H1 (cell line): ENCODE measurements at regions not wholly inside any gene's neighbourhood (a gene's known extent, or its start where the extent isn't known, plus 50 kb on each side); places are given as distances from the start of the nearest gene placed in this dataset.

ENCODE experiments used
- CTCF ChIA-PET: fragments of 300-600 bp; sonication (Branson Sonifier 250); formaldehyde crosslinking; loops from one replicate; lab custom pipeline; 2021; ENCODE audit not compliant: partially characterized antibody; lab: Charles Lee
- POLR2A ChIA-PET: fragments of 300-600 bp; sonication (Branson Sonifier 250); formaldehyde crosslinking; loops from one replicate; lab custom pipeline; 2021; ENCODE audit warnings: inconsistent platforms; ENCODE audit not compliant: partially characterized antibody; lab: Charles Lee
- DNase-seq, 2 experiments: peaks; one replicate each; pipeline versions ENCODE4 v3.0.0 to v3.0.0-alpha.2; 2010 to 2022; ENCODE audit warnings: low spot score in 2 of 2, low read depth in 1 of 2, mixed read lengths in 1 of 2
- FAIRE-seq: peaks from 2 replicates; lab custom pipeline; 2011; peaks lifted over from hg19 to GRCh38; lab: Jason Lieb, UNC
- H2AFZ ChIP-seq: 2 replicates; pipeline ENCODE4 v1.8.1; 2012; ENCODE audit warnings: low read length, inconsistent platforms
- H2AK5ac ChIP-seq: 2 replicates; pipeline ENCODE4 v1.6.1; 2013; ENCODE audit warnings: low read depth, low read length
- H2BK120ac ChIP-seq: replicated peaks from 2 replicates; pipeline ENCODE3; 2013; ENCODE audit warnings: low read depth, low read length, inconsistent platforms
- H2BK12ac ChIP-seq: 2 replicates; pipeline ENCODE4 v1.6.1; 2013; ENCODE audit warnings: low read depth, low read length
- H2BK15ac ChIP-seq: 2 replicates; pipeline ENCODE4 v1.6.1; 2013; ENCODE audit warnings: low read length
- H2BK20ac ChIP-seq: 2 replicates; pipeline ENCODE4 v1.6.1; 2013; ENCODE audit warnings: low read length
- H2BK5ac ChIP-seq: 2 replicates; pipeline ENCODE4 v1.6.1; 2013; ENCODE audit warnings: low read depth, low read length
- H3K14ac ChIP-seq: 2 replicates; pipeline ENCODE4 v1.6.1; 2013; ENCODE audit warnings: inconsistent platforms; ENCODE audit not compliant: insufficient read length
- H3K18ac ChIP-seq: 2 replicates; pipeline ENCODE4 v1.6.1; 2013; ENCODE audit warnings: low read length; ENCODE audit errors: extremely low read depth
- H3K23ac ChIP-seq: 2 replicates; pipeline ENCODE4 v1.6.1; 2013; ENCODE audit warnings: inconsistent platforms; ENCODE audit not compliant: insufficient read length
- H3K23me2 ChIP-seq: 2 replicates; pipeline ENCODE4 v1.6.1; 2013; ENCODE audit warnings: low read depth, low read length
- H3K27ac ChIP-seq: 2 replicates; pipeline ENCODE4 v1.6.1; 2011; ENCODE audit warnings: low read depth, low read length, inconsistent platforms
- H3K27me3 ChIP-seq, 4 experiments: replicated peaks in 1 of 4; 1 replicate in 1 of 4; 2 replicates in 3 of 4; pipeline versions ENCODE4 v1.6.1 to v1.8.1; 2011 to 2013; ENCODE audit warnings: low read length in 3 of 4, mild to moderate bottlenecking in 3 of 4, inconsistent platforms in 2 of 4, mixed read lengths in 2 of 4, moderate library complexity in 1 of 4; ENCODE audit not compliant: control insufficient read depth in 3 of 4, insufficient read depth in 3 of 4; ENCODE audit errors: extremely low read depth in 1 of 4
- H3K36me3 ChIP-seq, 4 experiments: 2 replicates each; pipeline versions ENCODE4 v1.6.1 to v1.8.1; 2011 to 2013; ENCODE audit warnings: mild to moderate bottlenecking in 4 of 4, low read length in 3 of 4, moderate library complexity in 2 of 4, control low read depth in 1 of 4, inconsistent platforms in 1 of 4; ENCODE audit not compliant: insufficient read depth in 4 of 4, control insufficient read depth in 2 of 4
- H3K4ac ChIP-seq: replicated peaks from 2 replicates; pipeline ENCODE3; 2013; ENCODE audit warnings: low read length, low read depth, mixed read lengths, inconsistent platforms; ENCODE audit not compliant: insufficient read length
- H3K4me1 ChIP-seq, 4 experiments: replicated peaks in 1 of 4; 1 replicate in 1 of 4; 2 replicates in 3 of 4; pipeline versions ENCODE4 v1.6.1 to v1.8.1; 2011 to 2013; ENCODE audit warnings: low read length in 3 of 4, inconsistent platforms in 2 of 4, mixed read lengths in 1 of 4; ENCODE audit not compliant: insufficient read depth in 4 of 4, control insufficient read depth in 3 of 4
- H3K4me2 ChIP-seq, 2 experiments: 2 replicates each; pipeline versions ENCODE4 v1.6.1 to v1.8.1; 2011 to 2013; ENCODE audit warnings: low read depth in 2 of 2, low read length in 2 of 2, control low read depth in 1 of 2, inconsistent platforms in 1 of 2, mild to moderate bottlenecking in 1 of 2; ENCODE audit not compliant: insufficient read depth in 1 of 2
- H3K4me3 ChIP-seq, 4 experiments: fragments of 200-600, 300-600 bp in 1 of 4; sonication (generic), shearing (Covaris generic), sonication (Bioruptor Twin) in 1 of 4; 2 replicates each; pipeline versions ENCODE4 v1.5.1 to v1.8.1; 2011 to 2016; ENCODE audit warnings: low read length in 4 of 4, low read depth in 3 of 4, control low read depth in 2 of 4, inconsistent platforms in 2 of 4, mild to moderate bottlenecking in 2 of 4, mixed read lengths in 1 of 4, moderate library complexity in 1 of 4; ENCODE audit not compliant: insufficient read depth in 2 of 4; ENCODE audit errors: extremely low read depth in 1 of 4
- H3K56ac ChIP-seq: replicated peaks from 2 replicates; pipeline ENCODE3; 2013; ENCODE audit warnings: low read depth, mild to moderate bottlenecking, mixed read lengths, low read length, inconsistent platforms; ENCODE audit not compliant: insufficient read length
- H3K79me1 ChIP-seq: 2 replicates; pipeline ENCODE4 v1.6.1; 2013; ENCODE audit warnings: low read depth, low read length, control low read depth
- H3K79me2 ChIP-seq, 2 experiments: 2 replicates each; pipeline versions ENCODE4 v1.6.1 to v1.8.1; 2012 to 2013; ENCODE audit warnings: low read length in 2 of 2, mild to moderate bottlenecking in 2 of 2, inconsistent platforms in 1 of 2; ENCODE audit not compliant: insufficient read depth in 2 of 2, control insufficient read depth in 1 of 2
- H3K9ac ChIP-seq, 4 experiments: replicated peaks in 1 of 4; 1 replicate in 1 of 4; 2 replicates in 3 of 4; pipeline versions ENCODE4 v1.6.1 to v1.8.1; 2011 to 2013; ENCODE audit warnings: low read depth in 3 of 4, low read length in 3 of 4, control low read depth in 2 of 4, mild to moderate bottlenecking in 2 of 4, moderate library complexity in 2 of 4, inconsistent platforms in 1 of 4; ENCODE audit errors: extremely low read depth in 1 of 4
- H3K9me3 ChIP-seq, 2 experiments: 2 replicates each; pipeline versions ENCODE4 v1.6.1 to v1.8.1; 2012 to 2013; ENCODE audit warnings: mild to moderate bottlenecking in 2 of 2, moderate library complexity in 2 of 2, control low read depth in 1 of 2, inconsistent platforms in 1 of 2, low read depth in 1 of 2, low read length in 1 of 2, mixed read lengths in 1 of 2; ENCODE audit not compliant: insufficient read depth in 2 of 2
- H4K20me1 ChIP-seq, 2 experiments: replicated peaks in 1 of 2; 2 replicates each; pipeline versions ENCODE3 to v1.8.1; 2011 to 2013; ENCODE audit warnings: inconsistent platforms in 2 of 2, low read length in 2 of 2, mild to moderate bottlenecking in 1 of 2; ENCODE audit not compliant: insufficient read depth in 2 of 2, control insufficient read depth in 1 of 2
- H4K5ac ChIP-seq: 2 replicates; pipeline ENCODE4 v1.6.1; 2013; ENCODE audit warnings: low read length, low read depth, mixed read lengths, inconsistent platforms; ENCODE audit not compliant: insufficient read length
- H4K8ac ChIP-seq: 2 replicates; pipeline ENCODE4 v1.8.0; 2013; ENCODE audit warnings: mild to moderate bottlenecking, moderate library complexity, low read length, inconsistent platforms; ENCODE audit not compliant: insufficient read depth; ENCODE audit errors: extremely low read depth
- H4K91ac ChIP-seq: replicated peaks from 2 replicates; pipeline ENCODE3; 2013; ENCODE audit warnings: low read length, mixed read lengths, inconsistent platforms; ENCODE audit not compliant: insufficient read length
- CREB1 ChIP-seq: IDR thresholded peaks from 2 replicates; pipeline ENCODE4 v1.6.1; 2012; ENCODE audit warnings: inconsistent platforms
- CTBP2 ChIP-seq: IDR thresholded peaks from 2 replicates; pipeline ENCODE4 v1.7.0; 2011; ENCODE audit warnings: borderline replicate concordance, mild to moderate bottlenecking, moderate library complexity, mixed read lengths, low read length; ENCODE audit not compliant: insufficient read depth, insufficient read length
- RFX5 ChIP-seq: IDR thresholded peaks from 2 replicates; pipeline ENCODE4 v1.6.1; 2011; ENCODE audit warnings: low read depth, low read length, improper control_type of control experiment, borderline replicate concordance
- SIN3A ChIP-seq, 2 experiments: IDR thresholded peaks in 1 of 2; conservative IDR thresholded peaks in 1 of 2; 2 replicates each; pipeline ENCODE4 v1.6.1; 2011 to 2012; ENCODE audit warnings: low read length in 2 of 2, improper control_type of control experiment in 1 of 2, low read depth in 1 of 2, mild to moderate bottlenecking in 1 of 2
- WGBS, 2 experiments: shearing (Covaris generic) in 1 of 2; methylation state at CpG; one replicate each; pipeline versions ENCODE4 v1.1.6 to v1.1.7; 2013 to 2015; ENCODE audit warnings: low lambda C conversion rate in 2 of 2, mixed read lengths in 2 of 2, inconsistent platforms in 1 of 2, low coverage in 1 of 2, missing lambda C conversion rate in 1 of 2; ENCODE audit not compliant: insufficient replicate concordance in 2 of 2, insufficient coverage in 1 of 2, insufficient read length in 1 of 2; ENCODE audit errors: extremely low coverage in 1 of 2, missing lambda C conversion rate in 1 of 2; 5-methylcytosine and 5-hydroxymethylcytosine counted together

- POLR2A ChIA-PET: no interaction called here
- no peak overlapping the region for H3K56ac ChIP-seq
These were observed 951.3 kb downstream of the SLITRK5 start for GRCh38 chr13:88622362-88622973.

More at GRCh38 chr13:88622362-88622973, 951.3 kb downstream of the SLITRK5 start:
- Histone ChIP-seq H2AFZ (peak overlapping the region; percentile 19; the same call in 1 of the 2 replicates), H3K9me3 (no peaks in the 10 kb centered on the region; a peak in 1 of 4 replicates), H3K79me1 (no peaks in the 10 kb centered on the region), H3K79me2 (no peaks in the 10 kb centered on the region), H2AK5ac (no peak overlapping the region), H4K20me1 (no peaks in the 10 kb centered on the region), H4K5ac (no peak overlapping the region), H3K36me3 (no peaks in the 10 kb centered on the region), H3K9ac (no peak overlapping the region), H3K4me1 (no peaks in the 10 kb centered on the region), H3K4me3 (no peak overlapping the region), H3K14ac (no peak overlapping the region), H3K27me3 (no peaks in the 10 kb centered on the region), H2BK15ac (no peak overlapping the region), H3K23ac (no peak overlapping the region), H4K8ac (no peak overlapping the region), H2BK5ac (no peak overlapping the region), H2BK20ac (no peak overlapping the region), H3K4me2 (no peak overlapping the region), H3K23me2 (no peaks in the 10 kb centered on the region), H3K27ac (no peak overlapping the region), H4K91ac (no peak overlapping the region), H3K4ac (no peak overlapping the region), H2BK12ac (no peak overlapping the region), H3K18ac (no peak overlapping the region), H2BK120ac (no peak overlapping the region)
- TF ChIP-seq RFX5: no peak
- no peak for TF ChIP-seq CREB1
- TF ChIP-seq CTBP2: no peak
- TF ChIP-seq SIN3A (conservative IDR thresholded peaks at IDR 0.05 in 1 of 2, IDR thresholded peaks at IDR 0.05 in 1 of 2; ENCODE audit: low read depth in 1 of 2, low read length in 2 of 2): no peak
- CTCF ChIA-PET: interaction anchor here (0.6 kb wide), 1 partner anchor 18 kb away, joined by 3 read pairs; no protein-coding TSS in a partner anchor
- no peak for FAIRE-seq
- no peak for DNase-seq
- whole genome bisulfite sequencing, 2 experiments: 100% methylated on average over 2 of the region's 2 CpGs; no CpG with 5 or more reads in 1 of the 2 experiments
